ENCODE measurements at regions not wholly inside any gene's neighbourhood (a gene's known extent, or its start where the extent isn't known, plus 50 kb on each side); places are given as distances from the start of the nearest gene placed in this dataset.

GRCh38 chr17:12522743-12523183, 142.9 kb upstream of the MYOCD start:
- no peak for TF ChIP-seq CTCF (IDR thresholded peaks at IDR 0.05)
- no peak for TF ChIP-seq POLR2A (IDR thresholded peaks at IDR 0.05)
